SK-N-SH treated with all-trans-retinoic acid at 6 μM for 48 hours (cell line): ENCODE measurements at regions not wholly inside any gene's neighbourhood (a gene's known extent, or its start where the extent isn't known, plus 50 kb on each side); places are given as distances from the start of the nearest gene placed in this dataset.

Experiments
- ATAC-seq: fragments of 200-7000 bp; cut with Tn5 transposase; 3 replicates; pipeline ENCODE4 v1.9.1; 2020; ENCODE audit warnings: mild to moderate bottlenecking, moderate library complexity
- ARNTL ChIP-seq: fragments of 450-650 bp; formaldehyde crosslinking; IDR thresholded peaks from 2 replicates; pipeline ENCODE4 v1.5.0; 2020; ENCODE audit warnings: low read depth, mild to moderate bottlenecking, moderate library complexity, borderline replicate concordance
- BACH2 ChIP-seq: fragments of 250-450 bp; sonication (Bioruptor Pico); IDR thresholded peaks from 2 replicates; pipeline ENCODE4 v1.9.0; 2021; ENCODE audit warnings: mild to moderate bottlenecking, borderline replicate concordance
- CREB5 ChIP-seq: fragments of 250-450 bp; sonication (Bioruptor Pico); IDR thresholded peaks from 2 replicates; pipeline ENCODE4 v1.5.1; 2020; ENCODE audit warnings: low read depth, mild to moderate bottlenecking, moderate library complexity
- CSDC2 ChIP-seq: fragments of 250-450 bp; sonication (Bioruptor Pico); IDR thresholded peaks from 2 replicates; pipeline ENCODE4 v1.5.0; 2020; ENCODE audit warnings: mild to moderate bottlenecking, moderate library complexity
- ESRRG ChIP-seq: fragments of 250-450 bp; sonication (Bioruptor Pico); IDR thresholded peaks from 2 replicates; pipeline ENCODE4 v1.6.1; 2021; ENCODE audit warnings: mild to moderate bottlenecking
- GLIS3 ChIP-seq: fragments of 250-450 bp; sonication (Bioruptor Pico); IDR thresholded peaks from 2 replicates; pipeline ENCODE4 v1.5.0; 2020; ENCODE audit warnings: mild to moderate bottlenecking, moderate library complexity
- ISL1 ChIP-seq: fragments of 250-450 bp; sonication (Bioruptor Pico); IDR thresholded peaks from 2 replicates; pipeline ENCODE4 v2.1.2; 2022; ENCODE audit warnings: mild to moderate bottlenecking, moderate library complexity
- OSR1 ChIP-seq: fragments of 250-450 bp; sonication (Bioruptor Pico); IDR thresholded peaks from 2 replicates; pipeline ENCODE4 v1.8.0; 2022; ENCODE audit warnings: moderate library complexity, mild to moderate bottlenecking, inconsistent platforms
- PATZ1 ChIP-seq: fragments of 250-450 bp; sonication (Bioruptor Pico); IDR thresholded peaks from 2 replicates; pipeline ENCODE4 v1.8.0; 2020; ENCODE audit warnings: mild to moderate bottlenecking, moderate library complexity, borderline replicate concordance
- PPARA ChIP-seq: fragments of 250-450 bp; sonication (Bioruptor Pico); IDR thresholded peaks from 2 replicates; pipeline ENCODE4 v1.5.0; 2020; ENCODE audit warnings: mild to moderate bottlenecking, borderline replicate concordance
- RARB ChIP-seq: fragments of 250-450 bp; sonication (Bioruptor Pico); IDR thresholded peaks from 2 replicates; pipeline ENCODE4 v1.8.0; 2021; ENCODE audit warnings: mild to moderate bottlenecking, moderate library complexity
- SNAI2 ChIP-seq: fragments of 250-450 bp; sonication (Bioruptor Pico); IDR thresholded peaks from 2 replicates; pipeline ENCODE4 v1.5.0; 2020; ENCODE audit warnings: mild to moderate bottlenecking, moderate library complexity
- TCF4 ChIP-seq: fragments of 250-450 bp; sonication (Bioruptor Pico); IDR thresholded peaks from 2 replicates; pipeline ENCODE4 v1.8.0; 2021; ENCODE audit warnings: mild to moderate bottlenecking, moderate library complexity, borderline replicate concordance
- TOX ChIP-seq: fragments of 250-450 bp; sonication (Bioruptor Pico); IDR thresholded peaks from 2 replicates; pipeline ENCODE4 v1.8.0; 2021; ENCODE audit warnings: mild to moderate bottlenecking, moderate library complexity, borderline replicate concordance
- TSHZ2 ChIP-seq: fragments of 250-450 bp; sonication (Bioruptor Pico); IDR thresholded peaks from 2 replicates; pipeline ENCODE4 v1.5.0; 2020; ENCODE audit warnings: mild to moderate bottlenecking, moderate library complexity
- ZFP3 ChIP-seq: fragments of 250-450 bp; sonication (Bioruptor Pico); IDR thresholded peaks from 2 replicates; pipeline ENCODE4 v1.5.0; 2020; ENCODE audit warnings: mild to moderate bottlenecking, moderate library complexity
- ZFP30 ChIP-seq: fragments of 450-650 bp; formaldehyde crosslinking; IDR thresholded peaks from 2 replicates; pipeline ENCODE4 v1.5.0; 2022; ENCODE audit warnings: mild to moderate bottlenecking, moderate library complexity
- ZNF565 ChIP-seq: fragments of 450-650 bp; formaldehyde crosslinking; conservative IDR thresholded peaks from 2 replicates; pipeline ENCODE4 v1.5.0; 2020; ENCODE audit warnings: low read depth, mild to moderate bottlenecking, moderate library complexity
- ZNF70 ChIP-seq: fragments of 450-650 bp; formaldehyde crosslinking; IDR thresholded peaks from 2 replicates; pipeline ENCODE4 v1.5.0; 2020; ENCODE audit warnings: mild to moderate bottlenecking, moderate library complexity
- ZNF8 ChIP-seq: fragments of 450-650 bp; formaldehyde crosslinking; IDR thresholded peaks from 2 replicates; pipeline ENCODE4 v1.5.0; 2020; ENCODE audit warnings: mild to moderate bottlenecking, moderate library complexity
- TF ChIP-seq, protein P1 (sequence below): fragments of 250-450 bp; sonication (Bioruptor Pico); IDR thresholded peaks from 2 replicates; pipeline ENCODE4 v1.5.1; 2021; ENCODE audit warnings: mild to moderate bottlenecking, moderate library complexity

GRCh38 chr7:18116661-18117060 is 89.0 kb upstream of the PRPS1L1 start (continued):
- TF ChIP-seq PATZ1 (CRISPR knock-in tag) (no peak), PPARA (CRISPR knock-in tag) (no peak)

- ATAC-seq: no peak; the same call in 2 of the 3 replicates
- TF ChIP-seq PATZ1 (CRISPR knock-in tag) (no peak), TOX (CRISPR knock-in tag) (no peak), BACH2 (no peak), ARNTL (CRISPR knock-in tag) (no peak), ZNF8 (CRISPR knock-in tag) (no peak), TSHZ2 (no peak), RARB (CRISPR knock-in tag) (no peak), ISL1 (CRISPR knock-in tag) (no peak), ZFP3 (CRISPR knock-in tag) (no peak), TCF4 (CRISPR knock-in tag) (no peak), ZNF565 (CRISPR knock-in tag) (no peak), ESRRG (CRISPR knock-in tag) (no peak), CREB5 (CRISPR knock-in tag) (no peak)
- TF ChIP-seq, protein P1, sequence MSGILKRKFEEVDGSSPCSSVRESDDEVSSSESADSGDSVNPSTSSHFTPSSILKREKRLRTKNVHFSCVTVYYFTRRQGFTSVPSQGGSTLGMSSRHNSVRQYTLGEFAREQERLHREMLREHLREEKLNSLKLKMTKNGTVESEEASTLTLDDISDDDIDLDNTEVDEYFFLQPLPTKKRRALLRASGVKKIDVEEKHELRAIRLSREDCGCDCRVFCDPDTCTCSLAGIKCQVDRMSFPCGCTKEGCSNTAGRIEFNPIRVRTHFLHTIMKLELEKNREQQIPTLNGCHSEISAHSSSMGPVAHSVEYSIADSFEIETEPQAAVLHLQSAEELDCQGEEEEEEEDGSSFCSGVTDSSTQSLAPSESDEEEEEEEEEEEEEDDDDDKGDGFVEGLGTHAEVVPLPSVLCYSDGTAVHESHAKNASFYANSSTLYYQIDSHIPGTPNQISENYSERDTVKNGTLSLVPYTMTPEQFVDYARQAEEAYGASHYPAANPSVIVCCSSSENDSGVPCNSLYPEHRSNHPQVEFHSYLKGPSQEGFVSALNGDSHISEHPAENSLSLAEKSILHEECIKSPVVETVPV (CRISPR knock-in tag): no peak
Measured at GRCh38 chr7:18117482-18117881, 89.8 kb upstream of the PRPS1L1 start.

GRCh38 chr7:18119985-18120384 is 92.3 kb upstream of the PRPS1L1 start:
- ATAC-seq: peak; percentile 47; the same call in 1 of the 3 replicates
- TF ChIP-seq ZNF565 (CRISPR knock-in tag) (no peak), TOX (CRISPR knock-in tag) (no peak), GLIS3 (no peak), RARB (CRISPR knock-in tag) (no peak), PPARA (CRISPR knock-in tag) (no peak), CSDC2 (no peak)
- TF ChIP-seq, all 23 proteins: peak for 0

DNA sequence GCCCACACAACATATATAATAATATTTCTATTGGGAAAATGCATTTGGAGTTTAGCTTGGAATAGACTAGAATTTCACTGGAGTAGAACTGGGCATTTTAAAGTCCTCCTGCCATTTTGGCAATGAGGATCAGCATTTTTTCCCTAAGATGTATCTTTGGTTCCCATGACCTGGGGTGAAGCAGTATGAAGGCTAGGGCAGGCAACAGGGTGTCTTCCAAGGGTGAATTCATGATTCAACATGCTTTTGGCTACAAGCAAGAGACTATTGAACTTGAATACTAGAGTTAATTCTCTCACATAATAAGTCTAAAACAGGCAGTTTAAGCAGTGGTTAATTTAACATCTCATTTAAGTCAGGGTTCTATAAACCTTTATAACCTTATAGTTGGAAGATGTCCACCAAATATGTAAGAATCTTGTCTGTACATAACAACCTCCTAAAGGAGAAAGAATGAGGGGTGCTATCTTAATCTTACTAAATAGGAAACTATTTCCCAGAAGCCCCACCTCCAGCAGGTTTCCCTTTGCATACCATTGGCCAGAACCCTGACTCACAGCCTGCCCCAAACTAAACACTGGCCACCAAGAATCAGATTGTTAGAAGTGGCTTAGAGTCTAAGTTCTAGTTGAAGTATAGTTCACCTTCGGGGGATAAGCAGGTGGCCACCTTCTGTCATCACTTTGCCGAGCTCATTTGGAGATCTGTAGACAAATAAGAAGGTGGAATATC is 96.0 kb upstream of the PRPS1L1 start:
- ATAC-seq: no peak
- TF ChIP-seq CSDC2 (no peak), PPARA (CRISPR knock-in tag) (no peak), OSR1 (no peak), GLIS3 (no peak), ARNTL (CRISPR knock-in tag) (no peak), ZFP30 (CRISPR knock-in tag) (no peak), ZNF565 (CRISPR knock-in tag) (no peak), ZNF70 (CRISPR knock-in tag) (no peak), ESRRG (CRISPR knock-in tag) (no peak), SNAI2 (CRISPR knock-in tag) (no peak), TCF4 (CRISPR knock-in tag) (no peak)
- TF ChIP-seq, protein P1 (CRISPR knock-in tag): no peak
- TF ChIP-seq, all 23 proteins: peak for 0
